ENCODE measurements at regions not wholly inside any gene's neighbourhood (a gene's known extent, or its start where the extent isn't known, plus 50 kb on each side); places are given as distances from the start of the nearest gene placed in this dataset.

GRCh38 chr9:88820055-88820454 is 171.2 kb upstream of the S1PR3 start:
- ATAC-seq (no peak), FAIRE-seq (no peak), DNase-seq (ENCODE audit: low spot score) (no peak)
- no peaks in the 10 kb centered on the region for H3K36me3 ChIP-seq (replicated peaks in 1 of 2; ENCODE audit: control insufficient read depth in 1 of 2, insufficient read depth in 2 of 2, low read length in 2 of 2)
- no peak overlapping the region for H3K4me2 ChIP-seq (ENCODE audit: low read depth, low read length)
- H3K9me3 ChIP-seq (ENCODE audit: low read length), result no peaks in the 10 kb centered on the region
- ChIA-PET POLR2A (no interaction called here), CTCF (ENCODE audit: low intra/inter-chr PET ratio, low total read pairs) (no interaction called here)
- H4K20me1 ChIP-seq (ENCODE audit: insufficient read depth, low read length), result no peaks in the 10 kb centered on the region
- 47% methylated on average over 2 of the region's 2 CpGs for WGBS (ENCODE audit: low lambda C conversion rate)
- BruUV-seq (replicated peaks), result no TSS peak
- no peak overlapping the region for H3K9ac ChIP-seq (ENCODE audit: insufficient read depth, low read depth, low read length)
- in situ Hi-C loops (cut with HindIII; ENCODE audit: extremely low pct_ligation_motif_present, low pct_unique_long_range_greater_than_20kb), result no loop called here
- TF ChIP-seq ZNF30 (CRISPR knock-in tag; IDR thresholded peaks at IDR 0.05) (no peak), ZNF768 (CRISPR knock-in tag; IDR thresholded peaks at IDR 0.05) (no peak), ZNF260 (CRISPR knock-in tag; IDR thresholded peaks at IDR 0.05; ENCODE audit: borderline replicate concordance, low read depth) (no peak), PTBP1 (IDR thresholded peaks at IDR 0.05; ENCODE audit: low read depth, low read length, poor library complexity, severe bottlenecking) (no peak), SYNCRIP (IDR thresholded peaks at IDR 0.05; ENCODE audit: insufficient read depth, low read depth, low read length) (no peak), ZNF382 (CRISPR knock-in tag; IDR thresholded peaks at IDR 0.05; ENCODE audit: borderline replicate concordance) (no peak), BCL3 (CRISPR knock-in tag; IDR thresholded peaks at IDR 0.05) (no peak), NCOA2 (CRISPR knock-in tag; IDR thresholded peaks at IDR 0.05) (no peak), ZNF138 (CRISPR knock-in tag; IDR thresholded peaks at IDR 0.05; ENCODE audit: low read depth) (no peak), ZNF577 (CRISPR knock-in tag; IDR thresholded peaks at IDR 0.05; ENCODE audit: borderline replicate concordance, low read depth) (no peak), MTA3 (CRISPR knock-in tag; IDR thresholded peaks at IDR 0.05) (no peak), ZNF619 (CRISPR knock-in tag; IDR thresholded peaks at IDR 0.05) (no peak), ZGPAT (CRISPR knock-in tag; IDR thresholded peaks at IDR 0.05) (no peak), ZFYVE20 (CRISPR knock-in tag; IDR thresholded peaks at IDR 0.05; ENCODE audit: borderline replicate concordance, low read depth) (no peak), CBX1 (IDR thresholded peaks at IDR 0.05; ENCODE audit: low read depth) (no peak), ZBTB20 (CRISPR knock-in tag; IDR thresholded peaks at IDR 0.05; ENCODE audit: borderline replicate concordance, low read depth) (no peak), LBX2 (CRISPR knock-in tag; IDR thresholded peaks at IDR 0.05; ENCODE audit: borderline replicate concordance) (no peak)
- H3K27me3 ChIP-seq (ENCODE audit: control insufficient read depth in 1 of 2, insufficient read depth in 2 of 2, low read length in 2 of 2), result peaks cover 0 to under 1% of the 10 kb centered on the region in 2 experiments; a peak in 1 of 5 replicates
- no peak overlapping the region for H3K27ac ChIP-seq (ENCODE audit: extremely low read length, insufficient read depth, low read length)
- H2AFZ ChIP-seq (ENCODE audit: low read length), result no peak overlapping the region
- intact Hi-C loops (cut with micrococcal nuclease; ENCODE audit: unreplicated experiment), result no loop called here
- H3K79me2 ChIP-seq (ENCODE audit: insufficient read depth, low read length), result no peaks in the 10 kb centered on the region
- no peak overlapping the region for H3K4me3 ChIP-seq (replicated peaks in 1 of 3; ENCODE audit: insufficient read depth in 1 of 3, low read depth in 2 of 3, low read length in 3 of 3)
- H3K4me1 ChIP-seq (ENCODE audit: insufficient read depth, low read length), result no peaks in the 10 kb centered on the region
